ENCODE measurements at regions not wholly inside any gene's neighbourhood (a gene's known extent, or its start where the extent isn't known, plus 50 kb on each side); places are given as distances from the start of the nearest gene placed in this dataset.

DNA sequence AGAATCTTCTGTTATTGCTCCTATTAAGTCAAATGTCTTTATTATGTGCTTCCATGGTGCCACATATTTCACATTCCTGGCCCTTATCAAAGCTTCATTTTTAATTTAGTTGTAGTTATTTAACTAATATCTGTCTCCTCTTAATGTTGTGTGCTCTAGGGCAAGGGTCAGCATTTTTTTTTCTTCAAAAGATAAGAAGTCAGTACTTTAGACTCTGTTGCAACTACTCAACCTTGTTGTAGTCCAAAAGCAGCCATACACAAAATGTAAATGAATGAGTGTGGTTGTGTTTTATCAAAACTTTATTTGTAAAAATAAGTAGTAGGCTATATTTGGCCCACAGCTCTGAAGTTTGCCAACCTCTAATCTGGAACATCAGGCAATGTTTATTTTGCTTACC, 394.7 kb upstream of the CBLB start:
- no peak for DNase-seq (ENCODE audit: low spot score)
- in situ Hi-C loops (cut with HindIII; ENCODE audit: low sequenced_read_pairs) = no loop called here

GRCh38 chr3:106265704-106266103, 396.9 kb upstream of the CBLB start:
- no peak for DNase-seq (ENCODE audit: low spot score)
- in situ Hi-C loops (cut with HindIII; ENCODE audit: low sequenced_read_pairs) = no loop called here

DNA sequence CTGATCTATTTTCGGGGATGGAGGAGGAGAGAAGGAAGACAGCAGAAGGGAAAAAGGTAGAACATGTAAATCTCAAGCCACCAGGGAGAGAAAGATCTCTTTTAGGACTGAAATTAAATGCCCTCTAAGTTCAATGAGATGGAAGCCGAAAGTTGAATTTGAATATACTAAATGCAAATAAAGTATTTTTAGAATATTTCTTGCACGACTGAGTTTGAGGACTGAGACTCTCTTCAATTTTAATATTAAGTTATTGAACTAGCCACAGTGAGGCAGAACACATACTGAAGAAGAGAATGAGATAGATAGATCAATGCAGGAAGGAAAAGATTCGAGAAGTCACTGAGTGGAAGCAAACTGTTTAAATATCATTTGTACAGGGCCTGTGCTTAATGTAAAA, 399.9 kb upstream of the CBLB start:
- in situ Hi-C loops (cut with HindIII; ENCODE audit: low sequenced_read_pairs) = no loop called here
- no peak for DNase-seq (ENCODE audit: low spot score)

DNA sequence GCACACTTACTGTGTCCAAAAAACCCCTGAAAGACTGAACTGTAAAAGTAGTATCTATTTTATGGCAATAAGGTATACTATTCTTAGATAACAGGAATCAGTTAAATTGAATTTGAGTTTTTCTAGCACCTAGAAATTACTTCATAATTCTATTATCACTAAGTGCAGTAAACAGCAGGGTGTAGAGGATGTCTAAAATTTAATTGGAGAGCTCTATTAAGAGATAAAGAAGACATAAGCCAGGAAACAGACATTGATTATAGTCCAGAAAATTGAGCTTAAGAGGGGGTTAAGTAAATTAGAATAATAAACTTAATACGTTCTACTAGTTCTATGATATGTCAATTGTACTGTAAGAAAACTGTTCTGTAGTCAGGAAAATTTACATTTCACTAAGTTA, 403.5 kb upstream of the CBLB start:
- DNase-seq (ENCODE audit: low spot score) = no peak
- in situ Hi-C loops (cut with HindIII; ENCODE audit: low sequenced_read_pairs) = no loop called here

DNA sequence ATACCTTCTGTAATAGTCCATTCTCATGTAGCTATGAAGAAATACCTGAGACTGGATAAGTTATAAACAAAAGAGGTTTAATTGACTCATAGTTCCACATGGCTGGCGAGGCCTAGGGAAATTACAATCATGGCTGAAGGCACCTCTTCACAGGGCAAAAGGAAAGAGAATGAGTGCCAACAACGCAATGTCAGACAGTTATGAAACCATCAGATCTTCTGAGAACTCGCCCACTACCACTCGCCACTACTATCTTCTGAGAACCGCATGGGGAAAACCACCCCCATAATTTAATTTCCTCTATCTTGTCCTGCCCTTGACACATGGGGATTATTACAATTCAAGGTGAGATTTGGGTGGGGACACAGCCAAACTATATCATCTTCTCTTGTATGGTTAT, 406.8 kb upstream of the CBLB start:
- no peak for DNase-seq (ENCODE audit: low spot score)
- in situ Hi-C loops (cut with HindIII; ENCODE audit: low sequenced_read_pairs) = no loop called here

GRCh38 chr3:106276151-106276550, 407.3 kb upstream of the CBLB start:
- in situ Hi-C loops (cut with HindIII; ENCODE audit: low sequenced_read_pairs) = no loop called here
- no peak for DNase-seq (ENCODE audit: low spot score)

GRCh38 chr3:106276755-106277612, 408.2 kb upstream of the CBLB start:
- DNase-seq (ENCODE audit: low spot score) = no peak
- in situ Hi-C loops (cut with HindIII; ENCODE audit: low sequenced_read_pairs) = no loop called here

- no peak for DNase-seq (ENCODE audit: low spot score)
- in situ Hi-C loops (cut with HindIII; ENCODE audit: low sequenced_read_pairs) = no loop called here
Measured at GRCh38 chr3:106277731-106278130, 408.9 kb upstream of the CBLB start.

DNA sequence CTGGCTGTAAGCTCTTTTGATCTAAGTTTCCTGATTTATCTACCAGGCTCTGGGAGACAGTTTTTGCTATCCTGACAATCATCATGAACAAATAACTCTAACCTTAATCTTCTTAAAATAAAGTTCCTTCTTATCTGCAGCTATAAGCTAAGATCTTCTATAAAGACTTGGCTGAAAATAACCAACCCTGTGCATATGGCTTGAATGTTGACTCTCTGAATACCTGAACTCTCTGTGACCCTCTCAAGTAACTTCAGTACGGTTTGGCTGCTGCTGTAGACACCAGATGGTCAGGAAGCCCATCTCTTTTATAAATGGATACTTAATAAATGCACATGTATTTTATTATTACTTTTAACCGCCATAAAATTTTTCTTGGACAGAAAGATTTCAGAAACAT, 412.4 kb upstream of the CBLB start:
- in situ Hi-C loops (cut with HindIII; ENCODE audit: low sequenced_read_pairs) = no loop called here
- DNase-seq (ENCODE audit: low spot score) = no peak

- DNase-seq (ENCODE audit: low spot score) = no peak
- in situ Hi-C loops (cut with HindIII; ENCODE audit: low sequenced_read_pairs) = no loop called here
Measured at GRCh38 chr3:106282943-106283342, 414.1 kb upstream of the CBLB start.

GRCh38 chr3:106288781-106289180, 420.0 kb upstream of the CBLB start:
- in situ Hi-C loops (cut with HindIII; ENCODE audit: low sequenced_read_pairs) = no loop called here
- no peak for DNase-seq (ENCODE audit: low spot score)

- DNase-seq (ENCODE audit: low spot score) = no peak
- in situ Hi-C loops (cut with HindIII; ENCODE audit: low sequenced_read_pairs) = no loop called here
Measured at GRCh38 chr3:106290304-106290997, 421.6 kb upstream of the CBLB start.

DNA sequence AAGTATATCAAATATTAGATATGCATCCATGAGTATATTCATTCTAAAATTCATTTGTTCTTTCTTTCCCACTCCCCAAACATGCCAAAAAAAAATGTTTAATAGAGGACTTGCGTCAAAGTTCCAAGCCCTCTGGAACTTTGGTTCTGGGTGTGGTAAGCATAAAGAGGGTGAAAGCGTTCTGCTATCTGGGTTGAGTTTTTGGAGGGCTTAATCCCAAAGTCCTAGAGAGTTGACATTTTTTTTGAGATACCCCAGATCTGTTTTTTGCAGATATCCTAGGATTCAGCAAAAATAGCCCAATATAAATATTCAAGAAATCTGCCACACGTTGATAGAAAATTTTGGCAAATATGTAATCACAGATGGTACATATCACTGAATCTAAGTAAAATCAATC, 424.3 kb upstream of the CBLB start:
- in situ Hi-C loops (cut with HindIII; ENCODE audit: low sequenced_read_pairs) = no loop called here
- no peak for DNase-seq (ENCODE audit: low spot score)

DNA sequence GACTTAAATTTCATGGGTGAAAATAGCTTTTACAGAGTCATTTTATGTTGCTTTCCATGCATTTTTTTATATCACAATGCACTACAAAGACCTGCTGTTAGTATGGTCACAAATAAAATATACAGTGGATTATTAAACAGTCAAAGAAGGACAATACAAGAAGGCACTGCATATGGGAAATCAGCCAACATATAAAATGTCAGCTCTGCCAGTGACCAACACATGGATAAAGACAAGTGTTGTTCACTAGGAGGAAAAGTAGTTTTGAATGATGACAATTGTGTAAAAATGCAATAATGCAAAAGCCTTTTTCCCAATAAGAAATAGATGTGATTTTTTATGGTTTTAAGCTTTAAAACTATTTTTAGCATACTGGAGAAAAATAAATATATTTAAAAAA, 425.3 kb upstream of the CBLB start:
- in situ Hi-C loops (cut with HindIII; ENCODE audit: low sequenced_read_pairs) = no loop called here
- no peak for DNase-seq (ENCODE audit: low spot score)

- in situ Hi-C loops (cut with HindIII; ENCODE audit: low sequenced_read_pairs) = no loop called here
- DNase-seq (ENCODE audit: low spot score) = no peak
Measured at GRCh38 chr3:106296062-106296461, 427.2 kb upstream of the CBLB start.

- in situ Hi-C loops (cut with HindIII; ENCODE audit: low sequenced_read_pairs) = no loop called here
- DNase-seq (ENCODE audit: low spot score) = no peak
Measured at GRCh38 chr3:106299300-106300098, 430.7 kb upstream of the CBLB start.

DNA sequence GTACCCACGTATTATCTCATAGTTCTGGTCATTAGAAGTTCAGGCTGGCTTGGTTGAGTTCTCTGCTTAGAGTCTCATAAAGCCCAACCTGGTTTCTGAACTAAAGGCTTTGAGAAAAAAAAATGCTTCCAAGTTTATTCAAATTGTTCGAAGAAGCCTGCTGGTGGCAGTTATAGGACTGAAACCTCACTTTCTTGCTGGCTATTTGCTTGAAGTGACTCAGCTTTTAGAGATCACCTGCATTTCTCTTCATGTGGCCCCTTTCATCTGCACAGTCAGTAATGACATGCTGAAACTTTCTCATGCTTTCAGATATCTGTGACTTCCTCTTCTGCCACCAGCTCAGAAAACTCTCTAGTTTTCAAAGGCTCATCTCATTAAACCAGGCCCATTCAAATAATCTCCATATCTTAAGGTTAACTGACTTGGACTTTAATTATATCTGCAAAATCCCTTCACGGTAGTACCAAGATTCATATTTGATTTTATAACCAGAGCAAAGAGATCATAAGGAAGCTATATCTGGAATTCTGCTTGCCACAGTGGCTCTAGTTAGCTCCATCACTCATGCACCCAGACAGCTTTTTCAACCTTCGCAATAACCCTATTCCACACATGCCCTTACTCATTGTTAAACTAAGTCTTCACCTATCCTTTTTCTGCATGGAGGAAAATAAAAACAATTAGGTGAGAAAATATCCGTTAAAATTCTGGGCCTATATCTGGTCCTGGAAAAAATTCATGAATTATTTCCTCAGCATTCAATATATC, 433.8 kb upstream of the CBLB start:
- DNase-seq (ENCODE audit: low spot score) = no peak
- in situ Hi-C loops (cut with HindIII; ENCODE audit: low sequenced_read_pairs) = no loop called here

GRCh38 chr3:106303766-106304165, 435.0 kb upstream of the CBLB start:
- in situ Hi-C loops (cut with HindIII; ENCODE audit: low sequenced_read_pairs) = no loop called here
- DNase-seq (ENCODE audit: low spot score) = no peak

- in situ Hi-C loops (cut with HindIII; ENCODE audit: low sequenced_read_pairs) = no loop called here
Measured at GRCh38 chr3:106305127-106305526, 436.3 kb upstream of the CBLB start.

More at GRCh38 chr3:106305127-106305526, 436.3 kb upstream of the CBLB start:
- DNase-seq (ENCODE audit: low spot score) = no peak
